ENCODE measurements at regions not wholly inside any gene's neighbourhood (a gene's known extent, or its start where the extent isn't known, plus 50 kb on each side); places are given as distances from the start of the nearest gene placed in this dataset.

DNA sequence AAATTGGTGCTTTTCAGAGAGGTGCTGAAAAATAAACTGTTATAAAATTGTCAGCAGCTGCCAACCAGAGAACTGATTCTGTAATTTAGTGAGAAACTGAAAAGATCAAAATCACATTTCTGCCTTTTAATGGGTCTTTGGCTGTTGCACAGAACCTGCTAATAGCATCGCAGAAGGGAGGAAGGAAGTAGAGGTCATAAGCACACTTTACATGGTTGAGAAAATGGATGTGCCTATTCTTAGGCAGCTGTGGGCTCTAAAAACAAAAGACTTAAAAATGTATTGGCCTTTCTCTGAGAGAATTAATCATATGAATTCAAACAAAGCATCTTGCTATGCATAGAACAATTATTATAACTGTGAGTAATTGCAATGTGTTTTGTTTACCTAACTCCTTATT, 1186.9 kb downstream of the DSC3 start:
- no peaks in the 10 kb centered on the region for H3K27me3 ChIP-seq (ENCODE audit: insufficient read depth, low read length)
- no peaks in the 10 kb centered on the region for H3K23me2 ChIP-seq (ENCODE audit: insufficient read length, low read depth, low read length, poor library complexity, severe bottlenecking)
- H3K9me3 ChIP-seq (ENCODE audit: control insufficient read depth, low read depth, low read length), result no peaks in the 10 kb centered on the region
- no peak overlapping the region for H2BK15ac ChIP-seq (ENCODE audit: low read depth, low read length)
- no peak overlapping the region for H3K4ac ChIP-seq (ENCODE audit: low read depth, low read length)
- no peak overlapping the region for H4K8ac ChIP-seq (replicated peaks; ENCODE audit: insufficient read length, low read depth, low read length)
- Mint-ChIP-seq H3K4me1 (peaks cover 16 to 17% of the 10 kb centered on the region in 2 experiments), H3K36me3 (ENCODE audit: insufficient read depth in 1 of 3, low read depth in 3 of 3) (no peaks in the 10 kb centered on the region), H3K27ac (no peak overlapping the region), H3K4me3 (no peak overlapping the region), H3K9me3 (no peaks in the 10 kb centered on the region), H3K27me3 (ENCODE audit: low read depth) (no peaks in the 10 kb centered on the region)
- no peak overlapping the region for H3K18ac ChIP-seq (ENCODE audit: insufficient read length, low read depth, low read length)
- no peak overlapping the region for H4K5ac ChIP-seq (ENCODE audit: insufficient read length, low read depth, low read length)
- no peak overlapping the region for H3K23ac ChIP-seq (ENCODE audit: insufficient read length, low read depth, low read length)
- no peak overlapping the region for H2AK5ac ChIP-seq (ENCODE audit: insufficient read length, low read length)
- no peak overlapping the region for H3K4me2 ChIP-seq (ENCODE audit: insufficient read depth, insufficient read length, low read length)
- WGBS (ENCODE audit: extremely low coverage, insufficient read length, low lambda C conversion rate), result no CpG with 5 or more reads among the region's 1 CpG
- no peak overlapping the region for H2AFZ ChIP-seq (ENCODE audit: low read length)
- no peak overlapping the region for H2BK12ac ChIP-seq (ENCODE audit: insufficient read length, low read depth, low read length)
- H3K14ac ChIP-seq (ENCODE audit: insufficient read depth, low read length), result no peak overlapping the region
- no peak overlapping the region for H4K91ac ChIP-seq (ENCODE audit: insufficient read length, low read depth, low read length)
- H3T11ph ChIP-seq (ENCODE audit: low read length), result no peak overlapping the region
- TF ChIP-seq, protein P1, sequence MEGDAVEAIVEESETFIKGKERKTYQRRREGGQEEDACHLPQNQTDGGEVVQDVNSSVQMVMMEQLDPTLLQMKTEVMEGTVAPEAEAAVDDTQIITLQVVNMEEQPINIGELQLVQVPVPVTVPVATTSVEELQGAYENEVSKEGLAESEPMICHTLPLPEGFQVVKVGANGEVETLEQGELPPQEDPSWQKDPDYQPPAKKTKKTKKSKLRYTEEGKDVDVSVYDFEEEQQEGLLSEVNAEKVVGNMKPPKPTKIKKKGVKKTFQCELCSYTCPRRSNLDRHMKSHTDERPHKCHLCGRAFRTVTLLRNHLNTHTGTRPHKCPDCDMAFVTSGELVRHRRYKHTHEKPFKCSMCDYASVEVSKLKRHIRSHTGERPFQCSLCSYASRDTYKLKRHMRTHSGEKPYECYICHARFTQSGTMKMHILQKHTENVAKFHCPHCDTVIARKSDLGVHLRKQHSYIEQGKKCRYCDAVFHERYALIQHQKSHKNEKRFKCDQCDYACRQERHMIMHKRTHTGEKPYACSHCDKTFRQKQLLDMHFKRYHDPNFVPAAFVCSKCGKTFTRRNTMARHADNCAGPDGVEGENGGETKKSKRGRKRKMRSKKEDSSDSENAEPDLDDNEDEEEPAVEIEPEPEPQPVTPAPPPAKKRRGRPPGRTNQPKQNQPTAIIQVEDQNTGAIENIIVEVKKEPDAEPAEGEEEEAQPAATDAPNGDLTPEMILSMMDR (conservative IDR thresholded peaks at IDR 0.05), result no peak
- no peak overlapping the region for H3K56ac ChIP-seq (ENCODE audit: insufficient read length, low read depth, low read length)
- no peaks in the 10 kb centered on the region for H3K79me1 ChIP-seq (ENCODE audit: insufficient read depth, low read depth, low read length, poor library complexity, severe bottlenecking)
- H2BK5ac ChIP-seq (ENCODE audit: insufficient read length, low read length), result no peak overlapping the region
- no peak overlapping the region for H3K9ac ChIP-seq (ENCODE audit: extremely low read depth, insufficient read length, low read length)
- no peak for DNase-seq
- no peak overlapping the region for H3K27ac ChIP-seq (ENCODE audit: insufficient read length, low read depth, low read length)
- no peak overlapping the region for H2BK20ac ChIP-seq (ENCODE audit: low read depth, low read length, poor library complexity, severe bottlenecking)
- no peaks in the 10 kb centered on the region for H3K79me2 ChIP-seq (ENCODE audit: insufficient read depth, low read length)
- no peaks in the 10 kb centered on the region for H4K20me1 ChIP-seq (ENCODE audit: control insufficient read depth, insufficient read depth, insufficient read length)
- no peaks in the 10 kb centered on the region for H3K4me1 ChIP-seq (ENCODE audit: insufficient read depth, low read length)
- no peak overlapping the region for H2BK120ac ChIP-seq (ENCODE audit: low read depth, low read length, poor library complexity, severe bottlenecking)
